ENCODE measurements at regions not wholly inside any gene's neighbourhood (a gene's known extent, or its start where the extent isn't known, plus 50 kb on each side); places are given as distances from the start of the nearest gene placed in this dataset.

DNA sequence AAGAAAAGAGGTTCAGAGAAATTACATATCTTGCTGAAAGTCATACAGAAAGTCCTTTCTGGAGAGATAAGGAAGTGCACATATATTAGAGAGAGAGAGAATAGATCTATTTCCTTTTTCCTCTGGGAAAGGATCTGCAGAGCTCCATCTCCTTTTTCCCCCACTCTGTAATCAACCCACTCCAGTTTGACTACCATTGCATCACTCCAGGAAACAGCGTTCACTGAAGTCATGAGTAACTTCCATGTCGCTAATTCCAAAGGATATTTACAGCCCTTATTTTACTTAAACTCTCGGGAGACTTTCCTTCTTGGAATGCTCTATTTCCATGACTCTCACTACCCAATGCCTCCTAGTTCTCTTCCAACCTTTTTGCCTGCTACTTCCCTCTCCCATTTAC, 72.5 kb upstream of the PARP11 start:
- ChIA-PET POLR2A (no interaction called here), CTCF (no interaction called here), RAD21 (ENCODE audit: low non-redundant PET in 1 of 2, low total read pairs in 2 of 2, uncharacterized antibody in 2 of 2, unreplicated experiment in 2 of 2) (no interaction called here)
- intact Hi-C loops (cut with micrococcal nuclease), result no loop called here
- Histone ChIP-seq H3K4me1 (ENCODE audit: control insufficient read depth in 1 of 2, insufficient read depth in 2 of 2, low read length in 2 of 2) (no peaks in the 10 kb centered on the region), H3K36me3 (ENCODE audit: control insufficient read depth in 1 of 2, insufficient read depth in 2 of 2, low read length in 2 of 2) (no peaks in the 10 kb centered on the region), H2AFZ (ENCODE audit: low read depth, low read length, poor library complexity, severe bottlenecking) (no peak overlapping the region), H3K79me2 (ENCODE audit: insufficient read depth, low read length) (no peaks in the 10 kb centered on the region), H3K9me2 (ENCODE audit: insufficient read depth) (no peaks in the 10 kb centered on the region), H3K4me2 (ENCODE audit: low read length) (no peak overlapping the region), H4K20me1 (ENCODE audit: insufficient read depth) (no peaks in the 10 kb centered on the region), H3K9ac (ENCODE audit: low read length) (no peak overlapping the region), H3K4me3 (replicated peaks in 1 of 2; ENCODE audit: low read depth in 1 of 2, low read length in 2 of 2) (no peak overlapping the region), H3K27ac (ENCODE audit: low read depth, low read length) (no peak overlapping the region), H3K9me3 (ENCODE audit: control insufficient read depth in 1 of 2, insufficient read depth in 1 of 2, low read depth in 1 of 2, low read length in 2 of 2) (no peaks in the 10 kb centered on the region), H3K27me3 (ENCODE audit: insufficient read depth, low read length) (peaks cover 70% of the 10 kb centered on the region)
- DNase-seq (ENCODE audit: low read depth, low spot score) (no peak), ATAC-seq (no peak)
- no TSS peak for BruUV-seq (replicated peaks)
- TF ChIP-seq POLR2A (IDR thresholded peaks at IDR 0.05; ENCODE audit: borderline replicate concordance, extremely low read depth, insufficient read depth, insufficient read length) (no peak), RAD21 (IDR thresholded peaks at IDR 0.05; ENCODE audit: low read depth) (no peak), FOSL1 (IDR thresholded peaks at IDR 0.05; ENCODE audit: low read depth) (no peak), EGR1 (IDR thresholded peaks at IDR 0.05; ENCODE audit: low read depth) (no peak), ZNF274 (IDR thresholded peaks at IDR 0.05; ENCODE audit: low read depth, low read length) (no peak), MAX (IDR thresholded peaks at IDR 0.05) (no peak), REST (IDR thresholded peaks at IDR 0.05; ENCODE audit: low read depth) (no peak), SRF (IDR thresholded peaks at IDR 0.05; ENCODE audit: low read depth) (no peak), CEBPB (IDR thresholded peaks at IDR 0.05; ENCODE audit: low read depth) (no peak), POLR2AphosphoS5 (IDR thresholded peaks at IDR 0.05; ENCODE audit: low read depth, low read length) (no peak), SIN3A (IDR thresholded peaks at IDR 0.05; ENCODE audit: low read depth) (no peak), CBX3 (IDR thresholded peaks at IDR 0.05; ENCODE audit: low read depth) (no peak), EZH2 (IDR thresholded peaks at IDR 0.05) (no peak), SP1 (IDR thresholded peaks at IDR 0.05; ENCODE audit: low read depth) (no peak), ELF1 (IDR thresholded peaks at IDR 0.05; ENCODE audit: borderline replicate concordance, low read depth) (no peak)
- TF ChIP-seq, protein P1, sequence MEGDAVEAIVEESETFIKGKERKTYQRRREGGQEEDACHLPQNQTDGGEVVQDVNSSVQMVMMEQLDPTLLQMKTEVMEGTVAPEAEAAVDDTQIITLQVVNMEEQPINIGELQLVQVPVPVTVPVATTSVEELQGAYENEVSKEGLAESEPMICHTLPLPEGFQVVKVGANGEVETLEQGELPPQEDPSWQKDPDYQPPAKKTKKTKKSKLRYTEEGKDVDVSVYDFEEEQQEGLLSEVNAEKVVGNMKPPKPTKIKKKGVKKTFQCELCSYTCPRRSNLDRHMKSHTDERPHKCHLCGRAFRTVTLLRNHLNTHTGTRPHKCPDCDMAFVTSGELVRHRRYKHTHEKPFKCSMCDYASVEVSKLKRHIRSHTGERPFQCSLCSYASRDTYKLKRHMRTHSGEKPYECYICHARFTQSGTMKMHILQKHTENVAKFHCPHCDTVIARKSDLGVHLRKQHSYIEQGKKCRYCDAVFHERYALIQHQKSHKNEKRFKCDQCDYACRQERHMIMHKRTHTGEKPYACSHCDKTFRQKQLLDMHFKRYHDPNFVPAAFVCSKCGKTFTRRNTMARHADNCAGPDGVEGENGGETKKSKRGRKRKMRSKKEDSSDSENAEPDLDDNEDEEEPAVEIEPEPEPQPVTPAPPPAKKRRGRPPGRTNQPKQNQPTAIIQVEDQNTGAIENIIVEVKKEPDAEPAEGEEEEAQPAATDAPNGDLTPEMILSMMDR (IDR thresholded peaks at IDR 0.05 in 2 of 3, conservative IDR thresholded peaks at IDR 0.05 in 1 of 3; ENCODE audit: borderline replicate concordance in 1 of 3, insufficient read depth in 1 of 3, low read depth in 2 of 3, low read length in 2 of 3), result no peak
- TF ChIP-seq, protein P2, sequence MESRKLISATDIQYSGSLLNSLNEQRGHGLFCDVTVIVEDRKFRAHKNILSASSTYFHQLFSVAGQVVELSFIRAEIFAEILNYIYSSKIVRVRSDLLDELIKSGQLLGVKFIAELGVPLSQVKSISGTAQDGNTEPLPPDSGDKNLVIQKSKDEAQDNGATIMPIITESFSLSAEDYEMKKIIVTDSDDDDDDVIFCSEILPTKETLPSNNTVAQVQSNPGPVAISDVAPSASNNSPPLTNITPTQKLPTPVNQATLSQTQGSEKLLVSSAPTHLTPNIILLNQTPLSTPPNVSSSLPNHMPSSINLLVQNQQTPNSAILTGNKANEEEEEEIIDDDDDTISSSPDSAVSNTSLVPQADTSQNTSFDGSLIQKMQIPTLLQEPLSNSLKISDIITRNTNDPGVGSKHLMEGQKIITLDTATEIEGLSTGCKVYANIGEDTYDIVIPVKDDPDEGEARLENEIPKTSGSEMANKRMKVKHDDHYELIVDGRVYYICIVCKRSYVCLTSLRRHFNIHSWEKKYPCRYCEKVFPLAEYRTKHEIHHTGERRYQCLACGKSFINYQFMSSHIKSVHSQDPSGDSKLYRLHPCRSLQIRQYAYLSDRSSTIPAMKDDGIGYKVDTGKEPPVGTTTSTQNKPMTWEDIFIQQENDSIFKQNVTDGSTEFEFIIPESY (IDR thresholded peaks at IDR 0.05; ENCODE audit: extremely low read depth, insufficient replicate concordance, low read length), result no peak

All from HCT116 (cell line).